ENCODE measurements at regions not wholly inside any gene's neighbourhood (a gene's known extent, or its start where the extent isn't known, plus 50 kb on each side); places are given as distances from the start of the nearest gene placed in this dataset.

DNA sequence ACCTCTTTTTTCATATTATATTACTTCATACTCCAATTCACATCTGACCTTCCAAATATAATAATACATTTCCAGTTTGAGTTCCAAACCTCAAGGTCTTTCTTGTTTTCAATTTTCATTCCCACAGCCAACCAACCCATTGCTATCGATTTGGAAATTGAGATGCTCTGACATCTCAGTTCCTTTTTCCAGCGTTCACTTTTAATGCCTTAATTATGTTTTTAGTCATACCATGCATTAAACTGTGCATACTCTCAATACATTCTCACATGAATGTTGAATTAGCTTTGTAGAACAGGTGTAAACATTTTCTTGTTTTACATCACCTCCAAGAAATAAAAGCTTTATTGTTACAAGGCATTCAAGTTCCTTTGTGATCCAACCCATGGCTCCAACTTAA lies 294.2 kb upstream of the ANO3 start:
- no peak for TF ChIP-seq POLR2A (IDR thresholded peaks at IDR 0.05)
- no peak for TF ChIP-seq CTCF (IDR thresholded peaks at IDR 0.05)
